Kidney (tissue), 13 donors: ENCODE measurements at regions not wholly inside any gene's neighbourhood (a gene's known extent, or its start where the extent isn't known, plus 50 kb on each side); places are given as distances from the start of the nearest gene placed in this dataset.

ENCODE experiments used
- DNase-seq, 5 donors: peaks; one replicate each; pipeline ENCODE4 v3.0.0-alpha.2; 2013 to 2020
- FAIRE-seq: peaks from 2 replicates; lab custom pipeline; 2012; peaks lifted over from hg19 to GRCh38; lab: Jason Lieb, UNC
- H3K27ac ChIP-seq, 2 donors: one replicate each; pipeline ENCODE4 v1.7.0; 2013; ENCODE audit warnings: low read depth in 2 of 2, low read length in 2 of 2, inconsistent platforms in 1 of 2
- H3K27me3 ChIP-seq: one replicate; pipeline ENCODE4 v1.7.1; 2013; ENCODE audit warnings: low read length, inconsistent platforms; ENCODE audit not compliant: control insufficient read depth, insufficient read depth
- H3K36me3 ChIP-seq, 3 donors: one replicate each; pipeline versions ENCODE4 v1.7.0 to v1.7.1; 2013; ENCODE audit warnings: low read length in 3 of 3, control low read depth in 1 of 3, inconsistent platforms in 1 of 3; ENCODE audit not compliant: insufficient read depth in 3 of 3, control insufficient read depth in 2 of 3
- H3K4me1 ChIP-seq, 3 donors: one replicate each; pipeline versions ENCODE4 v1.7.0 to v1.7.1; 2013; ENCODE audit warnings: low read length in 3 of 3, inconsistent platforms in 1 of 3, low read depth in 1 of 3; ENCODE audit not compliant: control insufficient read depth in 2 of 3, insufficient read depth in 2 of 3
- H3K4me3 ChIP-seq, 3 donors: one replicate each; pipeline versions ENCODE4 v1.7.0 to v1.8.1; 2013; ENCODE audit warnings: low read length in 3 of 3, control low read depth in 1 of 3, inconsistent platforms in 1 of 3
- H3K9ac ChIP-seq, 3 donors: one replicate each; pipeline versions ENCODE4 v1.7.0 to v1.7.1; 2013; ENCODE audit warnings: low read length in 3 of 3, control low read depth in 1 of 3, inconsistent platforms in 1 of 3
- H3K9me3 ChIP-seq, 3 donors: one replicate each; pipeline versions ENCODE4 v1.7.0 to v1.7.1; 2013; ENCODE audit warnings: low read length in 3 of 3, control low read depth in 1 of 3, inconsistent platforms in 1 of 3; ENCODE audit not compliant: control insufficient read depth in 2 of 3, insufficient read depth in 1 of 3
- intact Hi-C: fragments of 100-400 bp; cut with DNase I; formaldehyde crosslinking; loops from one replicate; pipeline ENCODE4 v1.11.1; 2022
- TF ChIP-seq, protein P1 (sequence below): IDR thresholded peaks from 3 replicates; pipeline ENCODE4 v1.5.1; 2012; ENCODE audit warnings: mild to moderate bottlenecking, moderate library complexity, borderline replicate concordance; ENCODE audit not compliant: insufficient read depth; ENCODE audit errors: extremely low read depth
- donor health status: control.
- donor health status: control.
- donor health status: control.
- donor health status: control.
- donor health status: control.
- donor health status: DM: yes; HTN: yes; CAD: no.
- donor health status: Normal renal cell carcinoma (clear cell type).

DNA sequence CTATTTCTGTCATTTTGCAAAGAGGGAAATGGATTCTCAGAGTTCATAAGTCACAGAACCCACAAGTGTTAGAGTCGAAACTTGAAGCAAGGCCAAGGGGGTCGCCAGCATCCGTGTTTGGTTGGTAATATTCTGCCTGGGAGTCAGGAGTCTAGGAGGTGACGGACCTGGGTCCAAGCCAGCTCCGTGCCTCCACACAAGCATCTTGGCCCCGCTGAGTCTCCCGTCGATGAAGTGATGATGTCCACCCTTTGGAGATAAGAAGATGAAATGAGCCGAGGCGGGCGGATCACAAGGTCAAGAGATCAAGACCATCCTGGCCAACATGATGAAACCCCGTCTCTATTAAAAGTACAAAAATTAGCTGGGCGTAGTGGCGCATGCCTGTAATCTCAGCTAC, 53.2 kb upstream of the TNRC6C start:
- DNase-seq: peak in 1 of 5 donors; percentile 18
- Histone ChIP-seq H3K4me1 (no peaks in the 10 kb centered on the region), H3K4me3 (no peak overlapping the region), H3K27ac (no peak overlapping the region), H3K27me3 (no peaks in the 10 kb centered on the region), H3K36me3 (no peaks in the 10 kb centered on the region), H3K9me3 (no peaks in the 10 kb centered on the region), H3K9ac (no peak overlapping the region)
- TF ChIP-seq, protein P1, sequence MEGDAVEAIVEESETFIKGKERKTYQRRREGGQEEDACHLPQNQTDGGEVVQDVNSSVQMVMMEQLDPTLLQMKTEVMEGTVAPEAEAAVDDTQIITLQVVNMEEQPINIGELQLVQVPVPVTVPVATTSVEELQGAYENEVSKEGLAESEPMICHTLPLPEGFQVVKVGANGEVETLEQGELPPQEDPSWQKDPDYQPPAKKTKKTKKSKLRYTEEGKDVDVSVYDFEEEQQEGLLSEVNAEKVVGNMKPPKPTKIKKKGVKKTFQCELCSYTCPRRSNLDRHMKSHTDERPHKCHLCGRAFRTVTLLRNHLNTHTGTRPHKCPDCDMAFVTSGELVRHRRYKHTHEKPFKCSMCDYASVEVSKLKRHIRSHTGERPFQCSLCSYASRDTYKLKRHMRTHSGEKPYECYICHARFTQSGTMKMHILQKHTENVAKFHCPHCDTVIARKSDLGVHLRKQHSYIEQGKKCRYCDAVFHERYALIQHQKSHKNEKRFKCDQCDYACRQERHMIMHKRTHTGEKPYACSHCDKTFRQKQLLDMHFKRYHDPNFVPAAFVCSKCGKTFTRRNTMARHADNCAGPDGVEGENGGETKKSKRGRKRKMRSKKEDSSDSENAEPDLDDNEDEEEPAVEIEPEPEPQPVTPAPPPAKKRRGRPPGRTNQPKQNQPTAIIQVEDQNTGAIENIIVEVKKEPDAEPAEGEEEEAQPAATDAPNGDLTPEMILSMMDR: no peak
- no peak for FAIRE-seq
- intact Hi-C loops: no loop called here

DNA sequence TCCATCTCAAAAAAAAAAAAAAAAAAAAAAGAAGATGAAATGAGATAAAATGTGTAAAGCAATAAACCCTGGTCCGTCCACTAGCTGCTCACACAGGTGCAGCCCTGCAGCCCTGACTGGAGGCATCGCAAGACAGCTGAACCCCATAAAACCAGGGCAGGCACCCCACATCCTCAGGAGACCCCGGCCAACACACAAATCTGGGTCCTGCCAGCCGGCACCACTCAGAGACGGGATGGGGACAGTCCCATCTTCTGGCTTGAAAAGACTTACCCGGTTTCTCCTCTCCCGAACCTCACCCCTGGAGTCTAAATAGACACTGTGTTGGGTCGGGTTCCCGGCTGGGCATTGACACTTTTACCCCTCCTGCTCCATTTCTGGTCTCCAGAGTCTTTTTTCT, 52.7 kb upstream of the TNRC6C start:
- no peak for FAIRE-seq
- H3K36me3 ChIP-seq: no peaks in the 10 kb centered on the region
- no peak overlapping the region for H3K4me3 ChIP-seq
- H3K4me1 ChIP-seq: no peaks in the 10 kb centered on the region
- H3K27ac ChIP-seq: no peak overlapping the region
- H3K9ac ChIP-seq: no peak overlapping the region
- TF ChIP-seq, protein P1: no peak
- no peaks in the 10 kb centered on the region for H3K9me3 ChIP-seq
- no peaks in the 10 kb centered on the region for H3K27me3 ChIP-seq
- intact Hi-C loops: no loop called here
- peak in 1 of 5 donors; percentile 22 for DNase-seq

DNA sequence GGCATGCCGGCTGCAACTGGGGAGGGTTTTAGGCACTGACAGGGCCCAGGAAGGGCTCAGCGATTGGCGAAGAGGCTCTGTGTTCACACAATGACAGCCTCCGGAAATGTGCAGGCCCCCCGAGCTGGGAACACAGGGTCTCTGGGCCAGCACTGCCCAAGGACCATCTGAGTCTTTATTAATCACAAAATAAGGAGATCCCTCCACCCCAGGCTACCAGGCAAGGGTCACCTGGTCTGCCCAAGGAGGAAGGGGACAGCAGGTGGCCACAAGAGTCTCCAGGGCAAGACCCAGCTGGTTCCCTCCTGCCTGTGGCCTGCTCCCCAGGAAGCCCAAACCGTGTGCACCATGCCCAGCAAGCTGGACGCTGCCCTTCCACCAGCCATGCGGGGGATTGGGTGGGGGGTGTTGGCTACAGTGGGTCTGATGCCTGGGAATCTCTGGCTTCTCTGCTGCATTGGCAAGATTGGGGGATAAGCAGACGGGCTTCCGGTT, 52.1 kb upstream of the TNRC6C start:
- TF ChIP-seq, protein P1: no peak
- no peak for FAIRE-seq
- no peaks in the 10 kb centered on the region for H3K27me3 ChIP-seq
- no peak overlapping the region for H3K4me3 ChIP-seq
- peak in 1 of 5 donors; percentile 24 for DNase-seq
- H3K9ac ChIP-seq: no peak overlapping the region
- H3K9me3 ChIP-seq: no peaks in the 10 kb centered on the region
- H3K36me3 ChIP-seq: no peaks in the 10 kb centered on the region
- no peaks in the 10 kb centered on the region for H3K4me1 ChIP-seq
- intact Hi-C loops: no loop called here
- no peak overlapping the region for H3K27ac ChIP-seq
